Sigmoid colon (tissue), 3 donors: ENCODE measurements at regions not wholly inside any gene's neighbourhood (a gene's known extent, or its start where the extent isn't known, plus 50 kb on each side); places are given as distances from the start of the nearest gene placed in this dataset.

Source experiments
- CTCF ChIP-seq, 4 experiments: fragments of 450-650 bp in 3 of 4; fragments of 200-600 bp in 1 of 4; IDR thresholded peaks; one replicate each; pipeline ENCODE4 v1.5.1; 2016 to 2019; ENCODE audit warnings: antibody characterized with exemption in 4 of 4, mild to moderate bottlenecking in 3 of 4, moderate library complexity in 2 of 4
- POLR2A ChIP-seq, 2 donors: fragments of 450-650 bp; IDR thresholded peaks; one replicate each; pipeline ENCODE4 v1.6.1; 2016; ENCODE audit warnings: antibody characterized with exemption in 2 of 2, mild to moderate bottlenecking in 2 of 2, moderate library complexity in 2 of 2

DNA sequence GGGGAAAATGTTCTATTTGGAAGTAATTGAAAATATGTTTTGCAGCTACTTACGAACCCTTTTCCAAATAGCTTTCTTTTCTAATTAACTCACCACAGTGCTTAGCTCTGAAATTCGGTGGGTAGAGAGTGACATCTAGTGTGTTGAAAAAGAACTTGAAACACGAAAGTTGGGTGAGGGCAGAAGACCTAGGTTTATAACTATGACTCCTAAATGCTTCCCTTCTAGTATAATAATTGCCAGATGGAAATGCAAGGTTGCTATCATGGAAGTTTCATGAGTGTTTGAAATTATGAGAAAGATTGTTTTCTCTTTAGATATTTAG, 77.3 kb upstream of the NOCT start:
- no peak for TF ChIP-seq POLR2A (IDR thresholded peaks at IDR 0.05)
- TF ChIP-seq CTCF (IDR thresholded peaks at IDR 0.05): peak in 2 of 4 experiments; percentile 12 to 35
